Keratinocyte (primary cell): ENCODE measurements at regions not wholly inside any gene's neighbourhood (a gene's known extent, or its start where the extent isn't known, plus 50 kb on each side); places are given as distances from the start of the nearest gene placed in this dataset.

ENCODE experiments used
- CTCF ChIP-seq, 3 experiments: IDR thresholded peaks in 1 of 3; conservative IDR thresholded peaks in 1 of 3; optimal IDR thresholded peaks in 1 of 3; 2 replicates in 2 of 3; 3 replicates in 1 of 3; pipeline versions ENCODE3 to v1.5.1; 2011; ENCODE audit warnings: low read length in 3 of 3, mild to moderate bottlenecking in 3 of 3, moderate library complexity in 2 of 3, control low read depth in 1 of 3, inconsistent platforms in 1 of 3; ENCODE audit not compliant: insufficient read depth in 2 of 3; ENCODE audit errors: extremely low read depth in 1 of 3
- EZH2 ChIP-seq: IDR thresholded peaks from one replicate; pipeline ENCODE4 v1.6.1; 2012; ENCODE audit warnings: inconsistent platforms, mild to moderate bottlenecking, low read length, moderate library complexity

DNA sequence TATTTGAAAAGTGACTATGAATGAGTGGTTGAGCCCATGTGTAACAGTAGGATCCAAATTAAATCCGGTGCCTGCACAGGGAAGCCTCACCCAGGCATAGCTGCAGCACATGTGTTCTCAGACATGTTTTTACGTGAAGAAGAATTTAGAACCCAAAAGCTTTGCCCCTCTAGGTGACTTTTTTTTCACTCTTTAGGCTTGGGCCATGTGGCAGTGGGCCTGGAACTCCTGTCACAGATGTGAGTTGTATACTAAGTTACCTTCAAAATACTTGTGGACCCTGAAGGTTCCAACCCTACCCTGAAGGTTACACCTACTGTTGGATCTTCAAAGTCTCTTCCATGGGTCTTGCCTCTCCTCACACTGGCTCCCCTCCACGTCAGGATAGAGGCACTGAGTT is 146.6 kb downstream of the GAS1 start:
- TF ChIP-seq CTCF (optimal IDR thresholded peaks at IDR 0.05 in 1 of 3, IDR thresholded peaks at IDR 0.05 in 1 of 3, conservative IDR thresholded peaks at IDR 0.05 in 1 of 3; ENCODE audit: extremely low read depth in 1 of 3, insufficient read depth in 2 of 3, low read length in 3 of 3) (no peak), EZH2 (no peak)
